ENCODE measurements at regions not wholly inside any gene's neighbourhood (a gene's known extent, or its start where the extent isn't known, plus 50 kb on each side); places are given as distances from the start of the nearest gene placed in this dataset.

GRCh38 chr7:81608748-81609382 is 161.0 kb downstream of the HGF start:
- no peak for TF ChIP-seq CTCF (IDR thresholded peaks at IDR 0.05; ENCODE audit: insufficient read depth, low read depth, low read length)
- no peak for TF ChIP-seq EZH2 (IDR thresholded peaks at IDR 0.05; ENCODE audit: insufficient read depth, low read length)

Data from astrocyte (in vitro differentiated cells and primary cell).